ENCODE measurements at regions not wholly inside any gene's neighbourhood (a gene's known extent, or its start where the extent isn't known, plus 50 kb on each side); places are given as distances from the start of the nearest gene placed in this dataset.

GRCh38 chr2:62326735-62327134 lies 130.8 kb downstream of the B3GNT2 start:
- H3K9me3 ChIP-seq (replicated peaks in 1 of 2; ENCODE audit: control insufficient read depth in 1 of 2, insufficient read depth in 1 of 2, low read length in 2 of 2): peaks cover 19 to 20% of the 10 kb centered on the region in 2 donors
- intact Hi-C loops (cut with micrococcal nuclease): no loop called here
- H3K27me3 ChIP-seq (ENCODE audit: control insufficient read depth in 2 of 2, insufficient read depth in 2 of 2, low read length in 2 of 2): no peaks in the 10 kb centered on the region
- TF ChIP-seq CTCF (IDR thresholded peaks at IDR 0.05): no peak
- Mint-ChIP-seq H3K27me3 (ENCODE audit: low read depth in 3 of 3) (peaks cover 0 to 2% (median 0%) of the 10 kb centered on the region in 3 donors), H3K9me3 (peaks cover 20 to 38% (median 28%) of the 10 kb centered on the region in 7 donors), H3K4me1 (peaks cover 4% of the 10 kb centered on the region), H3K36me3 (no peaks in the 10 kb centered on the region), H3K4me3 (no peak overlapping the region), H3K27ac (no peak overlapping the region)
- H3K36me3 ChIP-seq (replicated peaks in 1 of 2; ENCODE audit: control insufficient read depth in 1 of 2, insufficient read depth in 2 of 2, low read length in 2 of 2): no peaks in the 10 kb centered on the region
- H3K4me3 ChIP-seq (replicated peaks in 1 of 3; ENCODE audit: low read depth in 2 of 3, low read length in 3 of 3): no peak overlapping the region
- no CpG with 5 or more reads among the region's 1 CpG for WGBS (ENCODE audit: insufficient coverage)
- H3K4me1 ChIP-seq (ENCODE audit: control insufficient read depth in 1 of 2, insufficient read depth in 2 of 2, low read length in 2 of 2): peaks cover 0 to 6% of the 10 kb centered on the region in 2 donors
- H3K4me2 ChIP-seq (replicated peaks; ENCODE audit: extremely low read depth, low read length, poor library complexity, severe bottlenecking): no peak overlapping the region
- DNase-seq: no peak
- H3K79me2 ChIP-seq (ENCODE audit: insufficient read depth, low read length): no peaks in the 10 kb centered on the region
- no peak overlapping the region for H3K9ac ChIP-seq (ENCODE audit: insufficient read depth, low read length, poor library complexity, severe bottlenecking)
- H4K20me1 ChIP-seq (ENCODE audit: insufficient read depth, low read length): no peaks in the 10 kb centered on the region
- no peak overlapping the region for H2AFZ ChIP-seq (ENCODE audit: insufficient read depth, low read depth, low read length, poor library complexity, severe bottlenecking)
- no peak overlapping the region for H3K27ac ChIP-seq (ENCODE audit: low read depth in 1 of 2, low read length in 2 of 2)

GRCh38 chr2:62325398-62325797 lies 129.5 kb downstream of the B3GNT2 start:
- no peak for TF ChIP-seq CTCF (IDR thresholded peaks at IDR 0.05)
- intact Hi-C loops (cut with micrococcal nuclease): no loop called here
- Histone ChIP-seq H3K27ac (ENCODE audit: low read depth in 1 of 2, low read length in 2 of 2) (no peak overlapping the region), H3K79me2 (ENCODE audit: insufficient read depth, low read length) (no peaks in the 10 kb centered on the region), H3K4me3 (replicated peaks in 1 of 3; ENCODE audit: low read depth in 2 of 3, low read length in 3 of 3) (no peak overlapping the region), H3K4me1 (ENCODE audit: control insufficient read depth in 1 of 2, insufficient read depth in 2 of 2, low read length in 2 of 2) (peaks cover 0 to 6% of the 10 kb centered on the region in 2 donors), H3K4me2 (replicated peaks; ENCODE audit: extremely low read depth, low read length, poor library complexity, severe bottlenecking) (no peak overlapping the region), H2AFZ (ENCODE audit: insufficient read depth, low read depth, low read length, poor library complexity, severe bottlenecking) (no peak overlapping the region), H3K27me3 (ENCODE audit: control insufficient read depth in 2 of 2, insufficient read depth in 2 of 2, low read length in 2 of 2) (no peaks in the 10 kb centered on the region), H3K9ac (ENCODE audit: insufficient read depth, low read length, poor library complexity, severe bottlenecking) (no peak overlapping the region), H3K9me3 (replicated peaks in 1 of 2; ENCODE audit: control insufficient read depth in 1 of 2, insufficient read depth in 1 of 2, low read length in 2 of 2) (peaks cover 19 to 20% of the 10 kb centered on the region in 2 donors), H4K20me1 (ENCODE audit: insufficient read depth, low read length) (no peaks in the 10 kb centered on the region), H3K36me3 (replicated peaks in 1 of 2; ENCODE audit: control insufficient read depth in 1 of 2, insufficient read depth in 2 of 2, low read length in 2 of 2) (no peaks in the 10 kb centered on the region)
- Mint-ChIP-seq H3K9me3 (peaks cover 19 to 37% (median 28%) of the 10 kb centered on the region in 7 donors), H3K27me3 (ENCODE audit: low read depth in 3 of 3) (peaks cover 0 to 2% (median 0%) of the 10 kb centered on the region in 3 donors), H3K4me3 (no peak overlapping the region), H3K36me3 (no peaks in the 10 kb centered on the region), H3K27ac (no peak overlapping the region), H3K4me1 (peaks cover 4% of the 10 kb centered on the region)
- WGBS (ENCODE audit: insufficient coverage): 100% methylated on average over 3 of the region's 5 CpGs
- DNase-seq: no peak

Data from CD14-positive monocyte (primary cell).